H9 (cell line): ENCODE measurements at regions not wholly inside any gene's neighbourhood (a gene's known extent, or its start where the extent isn't known, plus 50 kb on each side); places are given as distances from the start of the nearest gene placed in this dataset.

Experiments
- DNase-seq: peaks from one replicate; pipeline ENCODE4 v3.0.0-alpha.2; 2017
- H2AFZ ChIP-seq: one replicate; pipeline ENCODE4 v1.6.1; 2013; ENCODE audit warnings: mild to moderate bottlenecking, low read length, control low read depth, moderate library complexity
- H2AK5ac ChIP-seq: 2 replicates; pipeline ENCODE4 v1.6.1; 2013; ENCODE audit warnings: low read length, control low read depth, mixed read lengths; ENCODE audit not compliant: insufficient read length
- H2BK120ac ChIP-seq: one replicate; pipeline ENCODE4 v1.6.1; 2013; ENCODE audit warnings: low read depth, mild to moderate bottlenecking, low read length, control low read depth, inconsistent platforms; ENCODE audit not compliant: poor library complexity, severe bottlenecking
- H2BK12ac ChIP-seq: 2 replicates; pipeline ENCODE4 v1.6.1; 2013; ENCODE audit warnings: low read length, control low read depth, mixed read lengths, low read depth; ENCODE audit not compliant: insufficient read length
- H2BK15ac ChIP-seq: 2 replicates; pipeline ENCODE4 v1.6.1; 2013; ENCODE audit warnings: low read depth, low read length, control low read depth
- H2BK20ac ChIP-seq: one replicate; pipeline ENCODE4 v1.6.1; 2013; ENCODE audit warnings: low read depth, mild to moderate bottlenecking, low read length, control low read depth, inconsistent platforms; ENCODE audit not compliant: poor library complexity, severe bottlenecking
- H2BK5ac ChIP-seq: 2 replicates; pipeline ENCODE4 v1.6.1; 2013; ENCODE audit warnings: low read length, control low read depth, mixed read lengths; ENCODE audit not compliant: insufficient read length
- H3K14ac ChIP-seq: 2 replicates; pipeline ENCODE4 v1.6.1; 2013; ENCODE audit warnings: low read length, control low read depth; ENCODE audit not compliant: insufficient read depth
- H3K18ac ChIP-seq: 2 replicates; pipeline ENCODE4 v1.6.1; 2013; ENCODE audit warnings: low read depth, mild to moderate bottlenecking, mixed read lengths, low read length, control low read depth; ENCODE audit not compliant: insufficient read length
- H3K23ac ChIP-seq: 2 replicates; pipeline ENCODE4 v1.6.1; 2013; ENCODE audit warnings: low read length, control low read depth, mixed read lengths, low read depth; ENCODE audit not compliant: insufficient read length
- H3K23me2 ChIP-seq: 2 replicates; pipeline ENCODE4 v1.6.1; 2013; ENCODE audit warnings: low read depth, mild to moderate bottlenecking, mixed read lengths, low read length, control low read depth; ENCODE audit not compliant: insufficient read length, poor library complexity, severe bottlenecking
- H3K27ac ChIP-seq: 2 replicates; pipeline ENCODE4 v1.5.1; 2013; ENCODE audit warnings: low read length, control low read depth, mixed read lengths, low read depth; ENCODE audit not compliant: insufficient read length
- H3K27me3 ChIP-seq: 2 replicates; pipeline ENCODE4 v1.6.1; 2013; ENCODE audit warnings: low read length, control low read depth, inconsistent platforms; ENCODE audit not compliant: insufficient read depth
- H3K4ac ChIP-seq: 2 replicates; pipeline ENCODE4 v1.6.1; 2013; ENCODE audit warnings: low read depth, mild to moderate bottlenecking, control low read depth, inconsistent platforms, low read length, moderate library complexity
- H3K4me1 ChIP-seq: 2 replicates; pipeline ENCODE4 v1.6.1; 2013; ENCODE audit warnings: low read length, control low read depth, inconsistent platforms; ENCODE audit not compliant: insufficient read depth
- H3K4me2 ChIP-seq: 2 replicates; pipeline ENCODE4 v1.6.1; 2013; ENCODE audit warnings: low read length, control low read depth, mixed read lengths; ENCODE audit not compliant: insufficient read length, insufficient read depth
- H3K56ac ChIP-seq: 2 replicates; pipeline ENCODE4 v1.6.1; 2013; ENCODE audit warnings: low read depth, mild to moderate bottlenecking, mixed read lengths, low read length, control low read depth; ENCODE audit not compliant: insufficient read length
- H3K79me1 ChIP-seq: 2 replicates; pipeline ENCODE4 v1.6.1; 2013; ENCODE audit warnings: low read depth, mild to moderate bottlenecking, moderate library complexity, low read length, control low read depth, inconsistent platforms; ENCODE audit not compliant: insufficient read depth, poor library complexity, severe bottlenecking
- H3K79me2 ChIP-seq: 2 replicates; pipeline ENCODE4 v1.6.1; 2013; ENCODE audit warnings: low read length, control low read depth, inconsistent platforms; ENCODE audit not compliant: insufficient read depth
- H3K9ac ChIP-seq: 2 replicates; pipeline ENCODE4 v1.6.1; 2013; ENCODE audit warnings: low read length, control low read depth, mixed read lengths; ENCODE audit not compliant: insufficient read length; ENCODE audit errors: extremely low read depth
- H3K9me3 ChIP-seq: one replicate; pipeline ENCODE4 v1.6.1; 2013; ENCODE audit warnings: low read depth, low read length, inconsistent platforms; ENCODE audit not compliant: control insufficient read depth
- H3T11ph ChIP-seq: one replicate; pipeline ENCODE4 v1.6.1; 2013; ENCODE audit warnings: mild to moderate bottlenecking, low read length, control low read depth, inconsistent platforms
- H4K20me1 ChIP-seq: one replicate; pipeline ENCODE4 v1.6.1; 2013; ENCODE audit not compliant: control insufficient read depth, insufficient read length, insufficient read depth
- H4K5ac ChIP-seq: 2 replicates; pipeline ENCODE4 v1.6.1; 2013; ENCODE audit warnings: low read depth, mild to moderate bottlenecking, mixed read lengths, low read length, control low read depth; ENCODE audit not compliant: insufficient read length
- H4K8ac ChIP-seq: replicated peaks from 2 replicates; pipeline ENCODE4 v1.6.1; 2013; ENCODE audit warnings: low read length, control low read depth, mixed read lengths, low read depth; ENCODE audit not compliant: insufficient read length
- H4K91ac ChIP-seq: 2 replicates; pipeline ENCODE4 v1.6.1; 2013; ENCODE audit warnings: low read depth, mild to moderate bottlenecking, moderate library complexity, mixed read lengths, low read length, control low read depth; ENCODE audit not compliant: insufficient read length
- H3K27ac Mint-ChIP-seq, 3 experiments: 2 replicates in 2 of 3; 3 replicates in 1 of 3; pipeline ENCODE4 v1.8.0; 2020 to 2021; ENCODE audit warnings: mixed read lengths in 3 of 3, mild to moderate bottlenecking in 1 of 3, moderate library complexity in 1 of 3
- H3K27me3 Mint-ChIP-seq: 2 replicates; pipeline ENCODE4 v1.8.0; 2021; ENCODE audit warnings: low read depth, mild to moderate bottlenecking, moderate library complexity, mixed read lengths
- H3K36me3 Mint-ChIP-seq, 3 experiments: 2 replicates in 2 of 3; 3 replicates in 1 of 3; pipeline ENCODE4 v1.8.0; 2020 to 2021; ENCODE audit warnings: low read depth in 3 of 3, mixed read lengths in 3 of 3; ENCODE audit not compliant: insufficient read depth in 1 of 3
- H3K4me1 Mint-ChIP-seq, 2 experiments: 2 replicates each; pipeline ENCODE4 v1.8.0; 2020; ENCODE audit warnings: mixed read lengths in 2 of 2
- H3K4me3 Mint-ChIP-seq, 2 experiments: 2 replicates in 1 of 2; 3 replicates in 1 of 2; pipeline ENCODE4 v1.8.0; 2020 to 2021; ENCODE audit warnings: mild to moderate bottlenecking in 2 of 2, mixed read lengths in 2 of 2, moderate library complexity in 1 of 2
- H3K9me3 Mint-ChIP-seq, 2 experiments: 2 replicates in 1 of 2; 3 replicates in 1 of 2; pipeline ENCODE4 v1.8.0; 2020; ENCODE audit warnings: mild to moderate bottlenecking in 2 of 2, mixed read lengths in 2 of 2, moderate library complexity in 1 of 2
- WGBS: extraction: QIAGEN DNeasy Blood & Tissue Kit; methylation state at CpG from one replicate; pipeline ENCODE4 v1.1.7; 2013; ENCODE audit warnings: missing lambda C conversion rate, low lambda C conversion rate, mixed read lengths; ENCODE audit not compliant: insufficient read length; ENCODE audit errors: extremely low coverage; 5-methylcytosine and 5-hydroxymethylcytosine counted together
- TF ChIP-seq, protein P1 (sequence below): fragments of 200-600 bp; sonication (generic); conservative IDR thresholded peaks from 3 replicates; pipeline ENCODE4 v1.8.0; 2021; ENCODE audit warnings: antibody characterized with exemption, mild to moderate bottlenecking

DNA sequence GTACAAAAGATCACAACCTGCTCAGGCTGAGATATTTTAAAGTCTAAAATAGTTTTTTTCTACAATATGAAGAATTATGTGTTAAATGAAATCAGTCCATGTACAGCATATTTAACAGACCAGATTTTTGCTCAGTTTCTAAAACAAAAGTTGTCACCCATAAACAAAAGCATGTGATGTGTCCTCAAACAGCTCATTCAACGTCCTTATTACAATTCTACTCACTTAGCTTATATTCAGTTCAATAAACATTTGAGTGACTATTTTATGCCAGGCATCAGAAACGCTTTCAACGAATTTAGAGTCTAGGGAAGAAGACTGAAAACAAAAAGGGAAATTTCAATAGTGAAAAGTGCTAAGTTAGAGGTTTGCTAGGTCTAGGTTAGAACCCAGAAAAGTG is 457.3 kb upstream of the SEMA3A start:
- Histone ChIP-seq H2BK20ac (no peak overlapping the region), H4K5ac (no peak overlapping the region), H2BK15ac (no peak overlapping the region), H4K91ac (no peak overlapping the region), H3K79me2 (no peaks in the 10 kb centered on the region), H3K23ac (no peak overlapping the region), H3K79me1 (no peaks in the 10 kb centered on the region), H3K9me3 (no peaks in the 10 kb centered on the region), H2BK5ac (no peak overlapping the region), H4K8ac (no peak overlapping the region), H2BK12ac (no peak overlapping the region), H3K56ac (no peak overlapping the region), H3K4me1 (no peaks in the 10 kb centered on the region), H3K23me2 (no peaks in the 10 kb centered on the region), H2AK5ac (no peak overlapping the region), H3K4ac (no peak overlapping the region), H3K27ac (no peak overlapping the region), H3K4me2 (no peak overlapping the region), H3K18ac (no peak overlapping the region), H3T11ph (no peak overlapping the region), H3K14ac (no peak overlapping the region), H3K27me3 (no peaks in the 10 kb centered on the region), H4K20me1 (no peaks in the 10 kb centered on the region), H2AFZ (no peak overlapping the region), H3K9ac (no peak overlapping the region), H2BK120ac (no peak overlapping the region)
- Mint-ChIP-seq H3K4me1 (peaks cover 5 to 7% of the 10 kb centered on the region in 2 experiments; a peak in 2 of 4 replicates), H3K27ac (no peak overlapping the region), H3K4me3 (no peak overlapping the region), H3K36me3 (no peaks in the 10 kb centered on the region), H3K27me3 (no peaks in the 10 kb centered on the region), H3K9me3 (no peaks in the 10 kb centered on the region)
- TF ChIP-seq, protein P1, sequence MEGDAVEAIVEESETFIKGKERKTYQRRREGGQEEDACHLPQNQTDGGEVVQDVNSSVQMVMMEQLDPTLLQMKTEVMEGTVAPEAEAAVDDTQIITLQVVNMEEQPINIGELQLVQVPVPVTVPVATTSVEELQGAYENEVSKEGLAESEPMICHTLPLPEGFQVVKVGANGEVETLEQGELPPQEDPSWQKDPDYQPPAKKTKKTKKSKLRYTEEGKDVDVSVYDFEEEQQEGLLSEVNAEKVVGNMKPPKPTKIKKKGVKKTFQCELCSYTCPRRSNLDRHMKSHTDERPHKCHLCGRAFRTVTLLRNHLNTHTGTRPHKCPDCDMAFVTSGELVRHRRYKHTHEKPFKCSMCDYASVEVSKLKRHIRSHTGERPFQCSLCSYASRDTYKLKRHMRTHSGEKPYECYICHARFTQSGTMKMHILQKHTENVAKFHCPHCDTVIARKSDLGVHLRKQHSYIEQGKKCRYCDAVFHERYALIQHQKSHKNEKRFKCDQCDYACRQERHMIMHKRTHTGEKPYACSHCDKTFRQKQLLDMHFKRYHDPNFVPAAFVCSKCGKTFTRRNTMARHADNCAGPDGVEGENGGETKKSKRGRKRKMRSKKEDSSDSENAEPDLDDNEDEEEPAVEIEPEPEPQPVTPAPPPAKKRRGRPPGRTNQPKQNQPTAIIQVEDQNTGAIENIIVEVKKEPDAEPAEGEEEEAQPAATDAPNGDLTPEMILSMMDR = no peak
- WGBS = no CpG with 5 or more reads among the region's 3 CpGs
- no peak for DNase-seq
